Eye (tissue), 1 donor: ENCODE measurements at regions not wholly inside any gene's neighbourhood (a gene's known extent, or its start where the extent isn't known, plus 50 kb on each side); places are given as distances from the start of the nearest gene placed in this dataset.

Experiments used
- DNase-seq: peaks from one replicate; pipeline ENCODE4 v3.0.0-alpha.2; 2015

- no peak for DNase-seq
These were observed 423.8 kb downstream of the KLF5 start for GRCh38 chr13:73482556-73482955.

GRCh38 chr13:73481886-73482445 is 423.2 kb downstream of the KLF5 start:
- DNase-seq, result no peak

- no peak for DNase-seq
These were observed 422.2 kb downstream of the KLF5 start for GRCh38 chr13:73480779-73481559.

- DNase-seq, result no peak
These were observed 421.1 kb downstream of the KLF5 start for GRCh38 chr13:73479856-73480255.

- no peak for DNase-seq
These were observed 420.5 kb downstream of the KLF5 start for GRCh38 chr13:73479351-73479750.

- DNase-seq, result no peak
These were observed 418.6 kb downstream of the KLF5 start for GRCh38 chr13:73477441-73477840.

GRCh38 chr13:73473016-73473415 is 414.2 kb downstream of the KLF5 start:
- DNase-seq, result no peak

GRCh38 chr13:73467125-73467524 is 408.3 kb downstream of the KLF5 start:
- DNase-seq, result no peak

GRCh38 chr13:73466561-73466960 is 407.8 kb downstream of the KLF5 start:
- no peak for DNase-seq

- no peak for DNase-seq
These were observed 406.8 kb downstream of the KLF5 start for GRCh38 chr13:73465617-73465971.

- no peak for DNase-seq
These were observed 406.2 kb downstream of the KLF5 start for GRCh38 chr13:73464758-73465616.

GRCh38 chr13:73462241-73462640 is 403.4 kb downstream of the KLF5 start:
- no peak for DNase-seq

GRCh38 chr13:73451221-73452029 is 392.6 kb downstream of the KLF5 start:
- DNase-seq, result no peak

GRCh38 chr13:73450583-73450982 is 391.8 kb downstream of the KLF5 start:
- no peak for DNase-seq

GRCh38 chr13:73449252-73449651 is 390.4 kb downstream of the KLF5 start:
- no peak for DNase-seq

- no peak for DNase-seq
These were observed 381.6 kb downstream of the KLF5 start for GRCh38 chr13:73440296-73440895.

GRCh38 chr13:73433890-73434289 is 375.1 kb downstream of the KLF5 start:
- no peak for DNase-seq

GRCh38 chr13:73433458-73433857 is 374.7 kb downstream of the KLF5 start:
- no peak for DNase-seq

- DNase-seq, result no peak
These were observed 370.9 kb downstream of the KLF5 start for GRCh38 chr13:73429701-73430100.

- no peak for DNase-seq
These were observed 369.9 kb downstream of the KLF5 start for GRCh38 chr13:73428706-73429105.

- DNase-seq, result peak; percentile 9
These were observed 369.3 kb downstream of the KLF5 start for GRCh38 chr13:73428137-73428536.

GRCh38 chr13:73422973-73423372 is 364.2 kb downstream of the KLF5 start:
- no peak for DNase-seq
